GOT3 (cell line): ENCODE measurements at regions not wholly inside any gene's neighbourhood (a gene's known extent, or its start where the extent isn't known, plus 50 kb on each side); places are given as distances from the start of the nearest gene placed in this dataset.
"Not testable (repeated sequence)": the region's sequence is repeated elsewhere in the genome, so short reads cannot be mapped to it uniquely, and the experiment has no call there.

Experiments
- DNase-seq: peaks from one replicate; lab custom pipeline; 2025; ENCODE audit warnings: mixed read lengths; lab: John Stamatoyannopoulos, UW

DNA sequence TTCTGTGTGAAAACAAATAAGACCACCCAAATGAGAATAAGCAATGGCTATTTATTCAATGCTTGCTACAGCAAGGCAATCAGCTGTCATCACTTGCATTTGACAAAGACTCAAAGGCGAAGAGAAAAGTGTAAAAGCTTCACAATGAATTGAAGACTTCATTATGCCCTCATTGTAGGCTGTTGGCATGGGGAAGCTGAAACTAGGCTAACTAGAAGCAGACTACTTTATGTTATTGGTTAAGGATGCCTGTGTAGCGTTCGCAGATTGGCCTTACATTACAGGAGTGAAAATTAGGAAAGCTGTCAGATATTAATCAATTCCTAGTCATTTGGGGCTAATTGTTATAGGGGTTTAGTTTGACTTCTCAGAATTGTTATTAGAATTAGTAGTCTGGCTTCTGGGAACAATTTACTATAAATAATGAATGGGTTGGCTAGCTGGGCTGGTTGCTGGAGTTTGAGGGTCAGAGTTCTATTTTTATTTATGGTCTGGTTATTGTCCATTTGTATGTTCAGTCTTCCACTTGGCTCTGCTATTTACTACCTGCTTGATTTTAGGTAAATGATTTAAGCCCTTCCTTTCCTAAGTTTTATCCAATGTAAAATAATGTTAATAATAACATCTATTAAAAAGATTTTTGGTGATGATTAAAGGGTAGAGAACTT, 437.2 kb upstream of the SYT4 start:
- no peak for DNase-seq

DNA sequence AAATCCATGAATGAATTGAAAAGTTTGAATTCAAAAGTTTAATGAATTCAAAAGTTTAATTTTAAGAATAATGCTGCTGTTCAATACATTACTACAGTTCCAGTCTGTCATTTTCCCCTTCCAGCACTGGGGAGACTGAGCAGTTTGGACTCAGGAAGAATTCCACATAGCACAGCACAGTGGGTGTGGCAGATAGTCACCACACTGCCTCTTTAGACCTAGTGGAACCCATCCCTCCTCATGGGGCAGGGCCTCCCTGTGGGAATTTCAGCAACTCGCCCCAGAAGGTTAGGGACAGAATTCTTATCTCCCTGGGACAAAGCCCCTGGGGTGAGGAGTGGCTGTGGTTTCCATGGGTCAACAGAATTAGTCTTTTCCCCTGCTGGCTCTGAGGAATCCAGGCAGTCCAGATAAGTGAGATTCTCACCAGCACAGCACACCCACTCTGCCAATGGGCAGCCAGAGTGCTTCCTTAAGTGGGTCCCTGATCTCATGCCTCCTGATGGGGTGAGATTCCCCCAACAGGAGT, 442.0 kb upstream of the SYT4 start:
- no peak for DNase-seq

DNA sequence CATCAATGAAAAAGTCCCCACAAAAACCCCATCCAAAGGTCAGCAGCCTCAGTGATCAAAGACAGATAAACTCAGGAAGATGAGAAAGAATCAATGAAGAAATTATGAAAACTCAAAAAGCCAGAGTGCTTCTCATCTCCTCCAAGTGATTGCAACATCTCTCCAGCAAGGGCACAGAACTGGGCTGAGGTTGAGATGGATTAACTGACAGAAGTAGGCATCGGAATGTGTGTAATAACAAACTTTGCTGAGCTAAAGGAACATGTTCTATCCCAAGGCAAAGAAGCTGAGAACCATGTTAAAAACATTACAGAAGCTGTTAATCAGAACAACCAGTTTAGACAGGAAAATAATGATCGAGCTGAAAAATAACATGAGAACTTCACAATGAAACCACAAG, 442.8 kb upstream of the SYT4 start:
- no peak for DNase-seq

- DNase-seq: no peak
These were observed 458.3 kb upstream of the SYT4 start for GRCh38 chr18:43735570-43735969.

DNA sequence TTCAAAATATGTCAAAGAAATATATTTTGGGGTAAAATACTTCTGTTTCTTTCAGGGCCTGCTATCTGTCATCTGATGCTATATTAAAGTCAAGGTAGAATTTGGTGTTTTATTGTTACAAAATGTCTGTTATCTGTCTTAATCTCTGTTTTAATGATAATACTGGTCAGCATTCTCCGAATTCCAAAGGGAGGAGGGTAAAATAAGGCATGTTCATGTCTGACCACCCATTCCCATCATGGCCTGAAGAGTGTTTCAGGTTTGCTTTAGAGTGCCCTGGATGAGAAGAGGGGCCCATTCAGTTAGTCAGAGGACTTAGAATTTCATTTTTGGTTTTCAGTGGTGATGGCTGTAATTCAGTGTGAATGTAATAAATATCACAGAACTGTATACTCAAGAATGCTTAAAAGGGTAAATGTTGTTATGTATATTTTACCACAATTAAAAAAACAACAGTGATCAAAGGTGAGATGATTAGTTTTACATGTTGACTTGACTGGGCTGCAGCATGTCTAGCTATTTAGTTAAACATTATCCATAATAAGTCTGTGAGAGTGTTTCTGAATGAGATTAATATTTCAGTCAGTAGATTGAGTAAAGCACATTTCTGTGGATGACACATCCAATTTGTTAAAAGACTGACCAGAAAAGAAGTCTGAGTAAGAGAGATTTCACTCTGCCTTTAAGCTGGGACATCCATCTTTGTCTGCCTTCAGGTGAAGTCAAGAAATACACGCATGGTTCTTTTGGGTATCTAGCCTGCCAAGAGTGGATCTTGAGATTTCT, 467.9 kb upstream of the SYT4 start:
- DNase-seq: no peak

DNA sequence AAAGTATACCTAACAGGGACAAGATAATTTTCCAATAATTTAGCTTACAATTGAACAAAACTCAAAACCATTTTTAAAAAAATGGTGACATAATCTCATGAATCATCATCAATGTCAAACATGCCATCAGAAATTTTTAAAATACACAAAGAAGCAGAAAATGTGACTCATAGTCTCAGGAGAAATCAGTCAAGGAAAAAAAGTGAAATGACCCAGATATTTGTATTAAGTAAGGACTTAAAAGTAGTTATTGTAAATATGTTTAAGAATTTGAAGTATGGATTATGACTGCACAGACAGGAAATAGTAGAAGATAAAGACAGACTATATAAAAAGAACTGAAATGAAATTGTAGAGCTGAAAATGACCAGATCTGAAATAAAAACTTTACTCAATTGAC, 473.9 kb upstream of the SYT4 start:
- no peak for DNase-seq

- DNase-seq: no peak
These were observed 474.5 kb upstream of the SYT4 start for GRCh38 chr18:43751835-43752234.

GRCh38 chr18:43757273-43757672, 480.0 kb upstream of the SYT4 start:
- DNase-seq: no peak

- DNase-seq: no peak
These were observed 481.4 kb upstream of the SYT4 start for GRCh38 chr18:43758734-43759133.

- no peak for DNase-seq
These were observed 482.7 kb upstream of the SYT4 start for GRCh38 chr18:43760010-43760409.

DNA sequence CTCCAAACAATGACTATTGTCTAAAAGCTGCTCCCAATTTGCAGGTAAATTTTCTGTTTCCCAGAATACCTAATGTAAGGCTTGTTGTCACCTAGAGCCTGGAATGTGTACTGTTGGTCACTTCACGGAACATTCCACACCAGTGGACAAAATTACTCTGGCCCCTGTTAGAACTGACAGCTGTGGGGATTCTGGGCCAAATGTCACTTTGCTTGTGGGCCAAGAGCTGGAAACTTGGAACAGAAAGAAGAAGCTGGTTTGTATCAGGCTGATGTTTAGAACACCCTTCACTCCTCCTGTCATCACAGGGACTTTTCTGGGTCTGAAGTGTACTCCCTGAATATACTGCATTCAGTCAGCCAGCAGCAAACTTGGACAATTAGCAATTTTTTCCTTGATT, 495.6 kb upstream of the SYT4 start:
- no peak for DNase-seq

GRCh38 chr18:43774497-43774896, 497.2 kb upstream of the SYT4 start:
- no peak for DNase-seq

- no peak for DNase-seq
These were observed 498.3 kb upstream of the SYT4 start for GRCh38 chr18:43775591-43775990.

DNA sequence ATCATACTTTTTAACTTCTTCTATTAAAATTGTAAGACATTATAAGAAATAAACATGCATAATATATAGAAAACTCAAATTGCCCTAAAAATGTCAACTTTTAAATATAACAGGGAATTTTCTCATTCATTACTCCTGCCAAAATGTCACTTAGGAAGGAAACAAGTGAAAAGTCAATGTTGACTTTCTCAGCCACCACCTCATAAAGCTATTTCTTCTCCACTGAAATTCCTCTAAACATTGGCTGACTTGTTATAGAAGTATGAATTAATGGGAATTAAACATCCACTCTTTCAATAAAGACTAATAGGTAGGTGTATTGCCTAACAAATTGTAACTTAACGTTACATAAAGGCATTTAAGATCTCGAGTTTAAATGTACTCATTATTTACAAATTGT, 499.7 kb upstream of the SYT4 start:
- DNase-seq: no peak

GRCh38 chr18:43777636-43778304, 500.5 kb upstream of the SYT4 start:
- no peak for DNase-seq

DNA sequence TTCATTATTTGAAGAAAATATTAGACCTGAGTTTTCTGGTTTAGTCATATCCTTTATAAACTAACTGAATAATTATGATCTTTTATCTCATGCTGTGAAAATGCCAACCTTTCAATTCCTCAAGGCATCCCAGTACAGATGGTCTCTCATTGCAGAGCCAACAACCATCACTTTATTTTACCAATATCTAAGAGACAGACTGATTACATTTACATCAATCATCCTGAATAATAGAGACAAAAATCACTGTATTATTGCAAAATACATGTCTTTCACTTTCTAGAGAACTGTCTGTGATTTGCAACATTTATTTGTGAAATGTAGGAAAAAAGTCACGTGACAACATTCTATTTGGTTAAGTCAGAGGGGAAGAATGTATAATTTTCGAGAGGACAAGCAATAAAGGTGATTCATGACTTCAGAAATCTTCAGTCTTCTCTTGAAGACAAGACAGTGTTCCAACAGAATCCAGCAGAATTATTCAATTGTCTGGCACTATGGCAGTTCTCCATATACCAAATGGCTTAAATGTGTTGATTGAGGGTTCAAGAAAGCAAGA, 503.6 kb upstream of the SYT4 start:
- no peak for DNase-seq

- no peak for DNase-seq
These were observed 507.9 kb upstream of the SYT4 start for GRCh38 chr18:43785158-43785557.

- DNase-seq: no peak
These were observed 509.6 kb upstream of the SYT4 start for GRCh38 chr18:43786893-43787292.

GRCh38 chr18:43787721-43788120, 510.4 kb upstream of the SYT4 start:
- not testable (repeated sequence) for DNase-seq

GRCh38 chr18:43789234-43790000, 512.1 kb upstream of the SYT4 start:
- no peak for DNase-seq

DNA sequence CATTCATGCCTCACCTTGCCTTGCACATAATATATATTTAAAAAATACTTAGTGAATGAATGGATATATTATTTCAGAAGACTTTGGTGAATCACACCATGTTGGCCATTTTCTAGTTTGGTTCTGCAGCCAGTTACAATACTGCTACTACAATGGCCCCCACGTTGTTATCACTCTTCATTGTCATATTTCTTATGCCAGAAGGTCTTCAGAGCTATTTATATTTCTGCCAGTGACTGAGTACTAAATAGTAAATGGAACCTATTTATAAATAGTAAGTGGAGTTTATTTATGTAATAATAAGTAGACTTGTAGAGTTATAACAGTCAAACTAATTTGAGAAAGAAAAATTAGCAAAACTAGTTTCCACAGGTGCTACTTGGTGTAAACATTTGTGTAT, 516.6 kb upstream of the SYT4 start:
- no peak for DNase-seq

DNA sequence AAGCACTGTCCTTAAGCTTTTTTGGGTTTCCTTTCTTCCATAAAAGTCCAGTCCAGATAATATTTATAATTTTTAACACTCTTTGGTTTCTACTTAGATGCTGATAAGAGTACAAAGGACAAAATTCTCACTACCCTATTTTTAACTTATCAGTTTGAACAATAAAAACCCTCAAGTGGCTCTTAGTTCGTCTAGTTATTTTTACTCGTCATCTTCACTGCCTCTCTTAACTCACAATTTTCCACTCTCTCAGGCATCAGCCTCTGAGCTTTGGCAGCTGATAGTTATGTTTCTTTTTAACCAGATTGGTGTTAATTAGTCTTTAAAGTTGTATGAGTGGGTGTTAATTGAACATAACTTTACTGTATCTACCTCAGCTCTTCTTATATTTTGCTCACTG, 517.1 kb upstream of the SYT4 start:
- DNase-seq: no peak
